Lung microvascular endothelial cell (primary cell): ENCODE measurements at regions not wholly inside any gene's neighbourhood (a gene's known extent, or its start where the extent isn't known, plus 50 kb on each side); places are given as distances from the start of the nearest gene placed in this dataset.

Experiments used
- DNase-seq, 2 donors: peaks; one replicate each; pipeline versions ENCODE4 v3.0.0 to v3.0.0-alpha.2; 2010; ENCODE audit warnings: low read depth in 2 of 2

GRCh38 chr10:3469639-3470020 is 297.0 kb upstream of the PITRM1 start:
- no peak for DNase-seq

GRCh38 chr10:3468919-3469638 is 296.5 kb upstream of the PITRM1 start:
- peak; percentile 82 to 85 for DNase-seq

- DNase-seq: peak; percentile 98 to 100
Observed at GRCh38 chr10:3467052-3467951, 294.7 kb upstream of the PITRM1 start.

- DNase-seq: peak; percentile 60 to 89
Observed at GRCh38 chr10:3465406-3465891, 292.9 kb upstream of the PITRM1 start.

GRCh38 chr10:3464760-3465405 is 292.3 kb upstream of the PITRM1 start:
- DNase-seq: peak in 1 of 2 donors; percentile 87

GRCh38 chr10:3460420-3461128 is 288.0 kb upstream of the PITRM1 start:
- no peak for DNase-seq

- peak; percentile 82 to 92 for DNase-seq
Observed at GRCh38 chr10:3455385-3456334, 283.1 kb upstream of the PITRM1 start.

GRCh38 chr10:3452683-3453361 is 280.2 kb upstream of the PITRM1 start:
- peak; percentile 78 to 89 for DNase-seq

GRCh38 chr10:3452173-3452626 is 279.6 kb upstream of the PITRM1 start:
- DNase-seq: peak; percentile 87 to 92

GRCh38 chr10:3451516-3452172 is 279.1 kb upstream of the PITRM1 start:
- peak in 1 of 2 donors; percentile 16 for DNase-seq

GRCh38 chr10:3446221-3446620 is 273.6 kb upstream of the PITRM1 start:
- DNase-seq: no peak

- no peak for DNase-seq
Observed at GRCh38 chr10:3445648-3446047, 273.1 kb upstream of the PITRM1 start.

GRCh38 chr10:3442451-3442990 is 269.9 kb upstream of the PITRM1 start:
- no peak for DNase-seq

GRCh38 chr10:3439183-3439582 is 266.6 kb upstream of the PITRM1 start:
- DNase-seq: no peak

GRCh38 chr10:3438606-3439005 is 266.0 kb upstream of the PITRM1 start:
- no peak for DNase-seq

- DNase-seq: peak; percentile 87 to 96
Observed at GRCh38 chr10:3435671-3436070, 263.1 kb upstream of the PITRM1 start.

GRCh38 chr10:3433988-3434387 is 261.4 kb upstream of the PITRM1 start:
- DNase-seq: peak; percentile 36 to 55

GRCh38 chr10:3433131-3433530 is 260.5 kb upstream of the PITRM1 start:
- DNase-seq: no peak
